ENCODE measurements at regions not wholly inside any gene's neighbourhood (a gene's known extent, or its start where the extent isn't known, plus 50 kb on each side); places are given as distances from the start of the nearest gene placed in this dataset.
"Not testable (repeated sequence)": the region's sequence is repeated elsewhere in the genome, so short reads cannot be mapped to it uniquely, and the experiment has no call there.

GRCh38 chr5:135170500-135170899 lies 136.5 kb upstream of the PITX1 start:
- Histone ChIP-seq H3K27me3 (ENCODE audit: control insufficient read depth, insufficient read depth, low read length) (peaks cover 4% of the 10 kb centered on the region), H3K27ac (ENCODE audit: low read depth, low read length) (no peak overlapping the region), H3K36me3 (ENCODE audit: control insufficient read depth, insufficient read depth, low read length) (no peaks in the 10 kb centered on the region), H3K9ac (ENCODE audit: low read length) (no peak overlapping the region), H3K4me3 (ENCODE audit: low read length) (no peak overlapping the region), H3K4me1 (ENCODE audit: control insufficient read depth, insufficient read depth, low read length) (no peaks in the 10 kb centered on the region)

- Histone ChIP-seq H3K36me3 (ENCODE audit: control insufficient read depth, insufficient read depth, low read length) (no peaks in the 10 kb centered on the region), H3K27me3 (ENCODE audit: control insufficient read depth, insufficient read depth, low read length) (peaks cover 4% of the 10 kb centered on the region), H3K27ac (ENCODE audit: low read depth, low read length) (no peak overlapping the region), H3K4me1 (ENCODE audit: control insufficient read depth, insufficient read depth, low read length) (no peaks in the 10 kb centered on the region), H3K9ac (ENCODE audit: low read length) (no peak overlapping the region), H3K4me3 (ENCODE audit: low read length) (no peak overlapping the region)
These were observed 135.7 kb upstream of the PITX1 start for GRCh38 chr5:135169753-135170152.

- Histone ChIP-seq H3K4me3 (ENCODE audit: low read length) (no peak overlapping the region), H3K9ac (ENCODE audit: low read length) (no peak overlapping the region), H3K27me3 (ENCODE audit: control insufficient read depth, insufficient read depth, low read length) (no peaks in the 10 kb centered on the region), H3K27ac (ENCODE audit: low read depth, low read length) (no peak overlapping the region), H3K4me1 (ENCODE audit: control insufficient read depth, insufficient read depth, low read length) (no peaks in the 10 kb centered on the region), H3K36me3 (ENCODE audit: control insufficient read depth, insufficient read depth, low read length) (no peaks in the 10 kb centered on the region)
These were observed 133.6 kb upstream of the PITX1 start for GRCh38 chr5:135167634-135168033.

DNA sequence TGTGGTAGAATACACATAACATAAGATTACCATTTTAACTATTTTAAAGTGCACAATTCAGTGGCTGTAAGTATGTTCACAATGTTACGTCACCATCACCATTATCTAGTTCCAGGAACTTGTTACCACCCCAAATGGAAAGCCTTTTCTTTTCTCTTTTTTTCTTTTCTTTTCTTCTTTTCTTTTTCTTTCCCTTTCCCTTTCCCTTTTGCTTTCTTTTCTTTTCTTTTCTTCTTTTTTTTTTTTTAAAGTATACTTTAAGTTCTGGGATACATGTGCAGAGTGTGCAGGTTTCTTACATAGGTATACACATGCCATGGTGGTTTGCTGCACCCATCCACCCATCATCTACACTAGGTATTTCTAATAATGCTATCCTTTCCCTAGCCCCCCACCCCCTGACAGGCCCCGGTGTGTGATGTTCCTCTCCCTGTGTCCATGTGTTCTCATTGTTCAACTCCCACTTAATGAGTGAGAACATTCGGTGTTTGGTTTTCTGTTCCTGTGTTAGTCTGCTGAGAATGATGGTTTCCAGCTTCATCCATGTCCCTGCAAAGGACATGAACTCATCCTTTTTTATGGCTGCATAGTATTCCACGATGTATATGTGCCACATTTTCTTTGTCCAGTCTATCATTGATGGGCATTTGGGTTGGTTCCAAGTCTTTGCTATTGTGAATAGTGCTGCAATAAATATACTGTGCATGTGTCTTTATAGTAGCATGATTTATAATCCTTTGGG lies 131.0 kb upstream of the PITX1 start:
- not testable (repeated sequence) for H3K4me1 ChIP-seq (ENCODE audit: control insufficient read depth, insufficient read depth, low read length); H3K27ac ChIP-seq (ENCODE audit: low read depth, low read length); H3K27me3 ChIP-seq (ENCODE audit: control insufficient read depth, insufficient read depth, low read length); H3K36me3 ChIP-seq (ENCODE audit: control insufficient read depth, insufficient read depth, low read length); H3K9ac ChIP-seq (ENCODE audit: low read length); H3K4me3 ChIP-seq (ENCODE audit: low read length)

GRCh38 chr5:135163964-135164363 lies 129.9 kb upstream of the PITX1 start:
- no peak overlapping the region for H3K9ac ChIP-seq (ENCODE audit: low read length)
- no peaks in the 10 kb centered on the region for H3K36me3 ChIP-seq (ENCODE audit: control insufficient read depth, insufficient read depth, low read length)
- no peaks in the 10 kb centered on the region for H3K4me1 ChIP-seq (ENCODE audit: control insufficient read depth, insufficient read depth, low read length)
- H3K27ac ChIP-seq (ENCODE audit: low read depth, low read length), result no peak overlapping the region
- no peak overlapping the region for H3K4me3 ChIP-seq (ENCODE audit: low read length)
- H3K27me3 ChIP-seq (ENCODE audit: control insufficient read depth, insufficient read depth, low read length), result no peaks in the 10 kb centered on the region

DNA sequence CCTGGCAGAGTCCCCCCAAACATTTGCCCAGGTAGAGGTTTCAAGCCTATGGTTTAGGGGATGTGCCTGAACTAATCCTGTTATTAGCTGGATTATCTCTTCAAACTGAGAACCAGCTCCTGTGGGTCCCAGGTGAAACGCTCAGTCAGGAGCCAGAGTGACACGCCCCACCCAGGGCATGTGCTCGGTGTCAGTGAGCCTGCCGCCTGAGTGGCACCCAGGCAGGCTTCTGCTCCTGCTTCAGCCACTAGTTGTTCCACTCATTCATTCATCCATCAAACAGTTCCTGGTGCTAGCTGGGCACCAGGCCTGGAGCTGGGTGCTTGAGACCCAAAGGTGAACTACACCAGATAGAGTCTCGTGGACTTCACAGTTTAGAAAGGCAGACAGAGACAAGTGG lies 129.4 kb upstream of the PITX1 start:
- Histone ChIP-seq H3K4me1 (ENCODE audit: control insufficient read depth, insufficient read depth, low read length) (no peaks in the 10 kb centered on the region), H3K4me3 (ENCODE audit: low read length) (no peak overlapping the region), H3K27ac (ENCODE audit: low read depth, low read length) (no peak overlapping the region), H3K36me3 (ENCODE audit: control insufficient read depth, insufficient read depth, low read length) (no peaks in the 10 kb centered on the region), H3K9ac (ENCODE audit: low read length) (no peak overlapping the region), H3K27me3 (ENCODE audit: control insufficient read depth, insufficient read depth, low read length) (no peaks in the 10 kb centered on the region)

- Histone ChIP-seq H3K4me3 (ENCODE audit: low read length) (no peak overlapping the region), H3K27ac (ENCODE audit: low read depth, low read length) (no peak overlapping the region), H3K4me1 (ENCODE audit: control insufficient read depth, insufficient read depth, low read length) (no peaks in the 10 kb centered on the region), H3K9ac (ENCODE audit: low read length) (no peak overlapping the region), H3K27me3 (ENCODE audit: control insufficient read depth, insufficient read depth, low read length) (no peaks in the 10 kb centered on the region), H3K36me3 (ENCODE audit: control insufficient read depth, insufficient read depth, low read length) (no peaks in the 10 kb centered on the region)
These were observed 128.7 kb upstream of the PITX1 start for GRCh38 chr5:135162661-135163265.

DNA sequence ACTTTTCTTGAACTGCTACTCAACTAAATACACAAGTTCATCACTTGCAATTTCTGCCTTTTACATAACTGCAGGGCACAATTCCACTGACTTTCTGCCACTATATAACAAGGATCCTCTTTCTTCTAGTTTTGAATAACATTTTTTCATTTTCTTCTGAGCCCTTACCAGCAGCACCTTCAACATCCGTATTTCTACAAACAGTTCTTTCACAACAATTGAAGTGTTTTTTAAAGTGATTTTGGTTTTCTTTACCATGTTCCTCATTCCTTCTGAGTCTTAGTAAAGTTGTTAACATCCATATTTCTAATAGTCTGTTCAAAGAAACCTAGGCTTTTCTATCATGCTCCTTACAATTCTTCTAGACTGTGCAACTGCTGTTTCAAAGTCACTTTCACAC lies 127.2 kb upstream of the PITX1 start:
- no peaks in the 10 kb centered on the region for H3K4me1 ChIP-seq (ENCODE audit: control insufficient read depth, insufficient read depth, low read length)
- no peak overlapping the region for H3K4me3 ChIP-seq (ENCODE audit: low read length)
- no peak overlapping the region for H3K9ac ChIP-seq (ENCODE audit: low read length)
- no peak overlapping the region for H3K27ac ChIP-seq (ENCODE audit: low read depth, low read length)
- no peaks in the 10 kb centered on the region for H3K36me3 ChIP-seq (ENCODE audit: control insufficient read depth, insufficient read depth, low read length)
- H3K27me3 ChIP-seq (ENCODE audit: control insufficient read depth, insufficient read depth, low read length), result no peaks in the 10 kb centered on the region

DNA sequence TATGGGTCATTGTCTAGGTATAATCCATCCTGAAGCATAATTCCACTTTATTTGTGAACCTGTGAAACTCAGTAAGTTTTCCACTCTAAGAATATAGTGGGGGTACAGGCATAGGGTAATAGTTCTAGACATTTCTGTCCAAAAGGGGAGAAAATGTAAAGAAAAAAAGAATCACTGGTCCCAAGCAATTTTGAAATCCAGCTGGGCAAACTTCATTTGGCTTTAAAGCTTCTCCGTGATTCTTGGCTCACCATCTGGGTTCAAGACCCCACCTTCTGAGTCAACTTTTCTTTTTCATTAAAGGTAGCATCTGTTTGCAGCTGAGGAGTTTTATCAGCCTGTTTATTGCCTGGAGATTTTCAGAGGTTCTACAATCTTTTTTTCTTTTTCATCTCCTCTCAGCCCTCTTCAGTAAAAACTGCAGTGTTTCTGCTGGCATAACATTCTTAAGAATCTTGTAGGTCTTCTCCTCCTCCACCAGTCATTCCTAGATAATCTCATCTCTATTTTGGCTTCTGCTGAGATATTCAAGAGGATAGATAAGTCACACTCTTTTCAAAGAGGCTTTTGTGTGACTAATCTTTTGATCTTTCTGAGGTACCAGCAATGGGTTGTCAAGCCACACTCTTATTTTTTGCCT lies 126.1 kb upstream of the PITX1 start:
- Histone ChIP-seq H3K4me1 (ENCODE audit: control insufficient read depth, insufficient read depth, low read length) (no peaks in the 10 kb centered on the region), H3K27ac (ENCODE audit: low read depth, low read length) (no peak overlapping the region), H3K27me3 (ENCODE audit: control insufficient read depth, insufficient read depth, low read length) (no peaks in the 10 kb centered on the region), H3K36me3 (ENCODE audit: control insufficient read depth, insufficient read depth, low read length) (no peaks in the 10 kb centered on the region), H3K9ac (ENCODE audit: low read length) (no peak overlapping the region), H3K4me3 (ENCODE audit: low read length) (no peak overlapping the region)

DNA sequence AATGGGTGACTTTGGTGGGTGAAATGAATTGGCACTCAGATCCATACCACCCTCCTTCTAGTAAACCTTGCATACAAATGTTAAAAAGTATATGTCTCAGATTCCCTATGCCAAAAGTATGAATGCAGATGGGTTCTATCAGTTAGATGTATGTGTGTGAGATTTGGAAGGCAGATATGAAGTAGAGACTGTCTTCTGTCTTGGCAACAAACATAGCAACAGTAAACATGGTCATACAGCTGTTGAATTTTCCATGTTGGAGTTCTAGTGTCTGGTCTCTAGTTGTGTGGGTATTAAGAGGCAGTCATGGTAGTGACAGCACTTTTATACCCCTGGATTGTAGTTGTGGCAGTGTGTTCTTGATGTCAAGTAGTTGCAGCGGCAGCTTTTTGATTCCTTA lies 125.6 kb upstream of the PITX1 start:
- Histone ChIP-seq H3K27ac (ENCODE audit: low read depth, low read length) (no peak overlapping the region), H3K27me3 (ENCODE audit: control insufficient read depth, insufficient read depth, low read length) (no peaks in the 10 kb centered on the region), H3K4me3 (ENCODE audit: low read length) (no peak overlapping the region), H3K36me3 (ENCODE audit: control insufficient read depth, insufficient read depth, low read length) (no peaks in the 10 kb centered on the region), H3K4me1 (ENCODE audit: control insufficient read depth, insufficient read depth, low read length) (no peaks in the 10 kb centered on the region), H3K9ac (ENCODE audit: low read length) (no peak overlapping the region)

- H3K27me3 ChIP-seq (ENCODE audit: control insufficient read depth, insufficient read depth, low read length), result no peaks in the 10 kb centered on the region
- H3K27ac ChIP-seq (ENCODE audit: low read depth, low read length), result no peak overlapping the region
- no peaks in the 10 kb centered on the region for H3K36me3 ChIP-seq (ENCODE audit: control insufficient read depth, insufficient read depth, low read length)
- no peak overlapping the region for H3K9ac ChIP-seq (ENCODE audit: low read length)
- no peaks in the 10 kb centered on the region for H3K4me1 ChIP-seq (ENCODE audit: control insufficient read depth, insufficient read depth, low read length)
- no peak overlapping the region for H3K4me3 ChIP-seq (ENCODE audit: low read length)
These were observed 125.0 kb upstream of the PITX1 start for GRCh38 chr5:135158982-135159381.

DNA sequence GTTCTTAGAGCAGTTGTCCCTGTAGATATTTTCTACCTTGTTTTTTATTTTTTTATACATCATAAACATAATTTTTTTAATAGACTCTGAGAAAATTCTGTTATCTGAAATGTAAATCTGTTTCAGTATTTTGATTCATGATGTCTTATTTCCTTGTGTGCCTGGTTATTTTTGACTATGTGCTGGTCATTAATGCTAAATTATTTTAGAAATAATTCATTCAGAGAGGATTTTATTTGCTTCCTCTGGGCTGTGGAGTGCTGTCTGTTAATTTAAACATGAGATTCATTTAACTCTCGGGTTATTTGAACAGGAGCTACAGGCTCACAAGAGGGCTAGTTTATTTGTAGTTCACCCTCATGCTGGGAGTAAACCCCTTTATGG lies 124.3 kb upstream of the PITX1 start:
- H3K4me3 ChIP-seq (ENCODE audit: low read length), result no peak overlapping the region
- H3K9ac ChIP-seq (ENCODE audit: low read length), result no peak overlapping the region
- H3K4me1 ChIP-seq (ENCODE audit: control insufficient read depth, insufficient read depth, low read length), result no peaks in the 10 kb centered on the region
- no peaks in the 10 kb centered on the region for H3K27me3 ChIP-seq (ENCODE audit: control insufficient read depth, insufficient read depth, low read length)
- H3K36me3 ChIP-seq (ENCODE audit: control insufficient read depth, insufficient read depth, low read length), result no peaks in the 10 kb centered on the region
- no peak overlapping the region for H3K27ac ChIP-seq (ENCODE audit: low read depth, low read length)
